A673 (cell line): ENCODE measurements at regions not wholly inside any gene's neighbourhood (a gene's known extent, or its start where the extent isn't known, plus 50 kb on each side); places are given as distances from the start of the nearest gene placed in this dataset.

ENCODE experiments used
- BruUV-seq: library from RNA; stranded (reverse); fragments of 400-500 nt; replicated peaks from 2 replicates; lab custom pipeline; 2021; lab: Mats Ljungman, UMichigan
- CTCF ChIA-PET: fragments of 300-600 bp; sonication (Branson Sonifier 250); formaldehyde crosslinking; loops from one replicate; lab custom pipeline; 2022; ENCODE audit warnings: antibody characterized with exemption; lab: Charles Lee
- POLR2A ChIA-PET: fragments of 300-600 bp; sonication (Branson Sonifier 250); formaldehyde crosslinking; loops from one replicate; lab custom pipeline; 2022; ENCODE audit warnings: antibody characterized with exemption; ENCODE audit not compliant: low non-redundant PET; lab: Charles Lee
- DNase-seq: peaks from one replicate; pipeline ENCODE4 v3.0.0-alpha.2; 2015; ENCODE audit warnings: low spot score
- H3K27ac ChIP-seq: fragments of 200-600 bp; sonication (generic); 2 replicates; pipeline ENCODE4 v1.5.1; 2016; ENCODE audit warnings: mixed run types, low read depth, mild to moderate bottlenecking, mixed read lengths, antibody characterized with exemption, low read length; ENCODE audit not compliant: poor library complexity, severe bottlenecking
- H3K27me3 ChIP-seq: fragments of 200-600 bp; sonication (generic); replicated peaks from 2 replicates; pipeline ENCODE4 v1.6.1; 2017; ENCODE audit warnings: mixed run types, low read depth, mild to moderate bottlenecking, mixed read lengths, antibody characterized with exemption, low read length; ENCODE audit not compliant: insufficient read depth, poor library complexity
- H3K36me3 ChIP-seq: fragments of 200-600 bp; sonication (generic); 2 replicates; pipeline ENCODE4 v1.6.1; 2016; ENCODE audit warnings: mixed run types, mild to moderate bottlenecking, mixed read lengths, antibody characterized with exemption, low read length; ENCODE audit not compliant: insufficient read depth, poor library complexity, severe bottlenecking
- H3K4me1 ChIP-seq: fragments of 200-600 bp; sonication (generic); 2 replicates; pipeline ENCODE4 v1.6.1; 2017; ENCODE audit warnings: mixed run types, mild to moderate bottlenecking, mixed read lengths, antibody characterized with exemption, low read length; ENCODE audit not compliant: insufficient read depth, poor library complexity, severe bottlenecking
- H3K4me3 ChIP-seq: fragments of 200-600 bp; sonication (generic); 2 replicates; pipeline ENCODE4 v1.5.1; 2016; ENCODE audit warnings: low read depth, mixed run types, mild to moderate bottlenecking, mixed read lengths, low read length; ENCODE audit not compliant: poor library complexity, severe bottlenecking
- H3K9me3 ChIP-seq: fragments of 200-600 bp; sonication (generic); 2 replicates; pipeline ENCODE4 v1.6.1; 2016; ENCODE audit warnings: mixed run types, low read depth, mild to moderate bottlenecking, mixed read lengths, antibody characterized with exemption, low read length; ENCODE audit not compliant: poor library complexity, severe bottlenecking
- CTCF ChIP-seq: fragments of 300-800, 200-600 bp; sonication (generic); conservative IDR thresholded peaks from 2 replicates; pipeline ENCODE4 v1.5.1; 2017; ENCODE audit warnings: low read depth, mild to moderate bottlenecking, antibody characterized with exemption, low read length, moderate library complexity, mixed read lengths
- EZH2 ChIP-seq: fragments of 200-600 bp; sonication (generic); IDR thresholded peaks from 2 replicates; pipeline ENCODE4 v1.6.1; 2017; ENCODE audit warnings: borderline replicate concordance, low read depth, mild to moderate bottlenecking, mixed read lengths, antibody characterized with exemption, low read length; ENCODE audit not compliant: poor library complexity, severe bottlenecking
- intact Hi-C: fragments of 100-400 bp; cut with micrococcal nuclease; formaldehyde crosslinking; loops from one replicate; pipeline ENCODE4 v1.10.0; 2022; ENCODE audit not compliant: unreplicated experiment

DNA sequence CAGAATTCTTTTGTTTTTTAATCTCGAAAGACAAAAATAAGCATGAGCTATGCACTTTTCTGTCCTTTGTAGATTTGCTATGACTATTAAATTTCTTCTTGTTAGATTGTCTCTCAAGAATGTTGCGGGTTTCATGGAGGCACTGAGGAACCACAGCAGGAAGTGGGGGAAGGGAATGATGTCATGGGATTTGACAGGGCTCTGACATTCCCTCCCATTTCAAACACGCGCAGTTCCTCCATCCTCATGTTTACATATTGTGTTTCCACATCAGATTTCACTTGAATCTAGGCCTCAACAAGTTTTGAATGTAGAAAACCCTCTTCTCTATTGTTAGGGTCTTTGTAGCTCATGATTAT lies 154.8 kb downstream of the PALM2AKAP2 start:
- Histone ChIP-seq H3K4me1 (no peaks in the 10 kb centered on the region), H3K27me3 (no peaks in the 10 kb centered on the region), H3K36me3 (no peaks in the 10 kb centered on the region), H3K27ac (no peak overlapping the region), H3K4me3 (no peak overlapping the region), H3K9me3 (no peaks in the 10 kb centered on the region)
- BruUV-seq = no TSS peak
- CTCF ChIA-PET = no interaction called here
- POLR2A ChIA-PET = no interaction called here
- intact Hi-C loops = no loop called here
- no peak for DNase-seq
- TF ChIP-seq EZH2 (no peak), CTCF (no peak)

DNA sequence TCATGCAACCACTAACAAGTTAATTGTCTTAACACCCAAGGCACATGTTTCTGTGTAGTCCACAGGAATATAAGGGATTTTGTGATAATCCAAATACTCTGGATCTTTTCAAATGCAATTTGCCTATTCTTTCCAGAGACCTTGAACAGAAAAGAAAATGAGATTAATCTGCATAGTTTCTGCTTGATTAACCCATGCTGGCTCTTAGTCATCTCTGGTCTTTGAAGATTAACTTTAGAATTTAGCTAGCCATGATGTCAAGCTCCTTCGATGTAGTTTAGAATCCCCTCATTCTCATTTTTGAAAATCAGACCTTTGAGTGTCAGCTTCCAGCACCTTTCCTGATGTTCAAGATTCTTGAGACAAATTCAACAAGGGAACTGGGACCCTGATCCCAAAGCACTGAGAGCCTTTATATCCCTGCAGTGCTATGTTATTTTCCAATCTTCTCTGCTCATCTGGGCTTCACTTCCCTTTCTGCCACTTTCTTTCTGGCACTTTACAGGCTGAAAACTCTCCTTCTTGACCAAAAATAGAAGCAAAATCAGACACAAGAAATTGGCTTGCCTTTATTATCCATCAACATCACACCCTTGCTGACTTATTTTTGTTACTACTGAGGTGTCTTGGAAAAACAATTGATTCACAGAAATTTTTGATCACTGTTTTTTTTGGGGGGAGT lies 155.5 kb downstream of the PALM2AKAP2 start:
- CTCF ChIA-PET = no interaction called here
- POLR2A ChIA-PET = no interaction called here
- Histone ChIP-seq H3K27ac (no peak overlapping the region), H3K27me3 (no peaks in the 10 kb centered on the region), H3K4me1 (no peaks in the 10 kb centered on the region), H3K9me3 (no peaks in the 10 kb centered on the region), H3K36me3 (no peaks in the 10 kb centered on the region), H3K4me3 (no peak overlapping the region)
- no peak for DNase-seq
- intact Hi-C loops = no loop called here
- no TSS peak for BruUV-seq
- no peak for TF ChIP-seq CTCF
- no peak for TF ChIP-seq EZH2

DNA sequence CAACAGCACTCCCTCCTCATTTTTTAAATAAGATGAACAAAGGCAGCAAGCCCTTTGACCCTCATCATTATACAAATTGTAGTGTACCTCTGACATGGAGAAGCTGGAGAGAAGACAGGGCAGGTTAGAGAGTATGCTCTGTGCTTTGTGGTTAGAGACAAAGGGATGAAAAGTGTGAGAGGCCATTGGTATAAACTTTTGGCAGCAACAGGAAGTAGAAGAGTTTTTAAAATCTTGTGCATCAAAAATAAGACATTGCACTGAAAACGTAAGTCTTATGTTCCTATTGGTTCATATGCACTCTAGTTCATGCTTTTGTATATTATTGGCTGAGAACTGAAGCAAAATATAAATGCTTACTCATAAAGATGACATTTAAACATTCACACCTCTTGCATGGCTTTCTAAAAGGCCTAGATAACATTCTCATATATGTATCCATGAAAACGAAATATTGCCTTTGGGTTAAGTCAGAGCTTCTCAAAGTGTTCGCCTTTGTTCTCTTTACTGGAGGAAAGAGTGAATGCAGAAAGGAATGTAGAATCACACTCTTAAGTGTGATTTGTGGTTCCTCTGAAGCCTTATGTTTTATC lies 158.0 kb downstream of the PALM2AKAP2 start:
- H3K4me1 ChIP-seq = no peaks in the 10 kb centered on the region
- CTCF ChIA-PET = no interaction called here
- no peak overlapping the region for H3K4me3 ChIP-seq
- DNase-seq = no peak
- TF ChIP-seq EZH2 (no peak), CTCF (no peak)
- no peaks in the 10 kb centered on the region for H3K9me3 ChIP-seq
- H3K27ac ChIP-seq = no peak overlapping the region
- no peaks in the 10 kb centered on the region for H3K27me3 ChIP-seq
- no TSS peak for BruUV-seq
- POLR2A ChIA-PET = no interaction called here
- intact Hi-C loops = no loop called here
- H3K36me3 ChIP-seq = no peaks in the 10 kb centered on the region
